Small intestine (tissue), 7 donors: ENCODE measurements at regions not wholly inside any gene's neighbourhood (a gene's known extent, or its start where the extent isn't known, plus 50 kb on each side); places are given as distances from the start of the nearest gene placed in this dataset.
A peak's percentile ranks its signal among the peaks of the same experiment; 100 is the strongest.

Experiments used
- DNase-seq, 2 donors: peaks; one replicate each; pipeline versions ENCODE4 v3.0.0 to v3.0.0-alpha.2; 2013
- FAIRE-seq: peaks from 2 replicates; lab custom pipeline; 2012; peaks lifted over from hg19 to GRCh38; lab: Jason Lieb, UNC
- H3K27ac ChIP-seq, 3 donors: one replicate each; pipeline ENCODE4 v1.5.1; 2013; ENCODE audit warnings: low read length in 2 of 3, mild to moderate bottlenecking in 2 of 3, control low read depth in 1 of 3, inconsistent platforms in 1 of 3, low read depth in 1 of 3, moderate library complexity in 1 of 3
- H3K27me3 ChIP-seq, 3 donors: one replicate each; pipeline ENCODE4 v1.6.1; 2013; ENCODE audit warnings: low read length in 3 of 3, inconsistent platforms in 1 of 3; ENCODE audit not compliant: control insufficient read depth in 3 of 3, insufficient read depth in 3 of 3
- H3K36me3 ChIP-seq, 3 donors: one replicate each; pipeline ENCODE4 v1.6.1; 2013; ENCODE audit warnings: low read length in 3 of 3, inconsistent platforms in 1 of 3, low read depth in 1 of 3, mild to moderate bottlenecking in 1 of 3, moderate library complexity in 1 of 3; ENCODE audit not compliant: control insufficient read depth in 3 of 3, insufficient read depth in 2 of 3
- H3K4me1 ChIP-seq, 3 donors: one replicate each; pipeline ENCODE4 v1.6.1; 2013; ENCODE audit warnings: low read length in 2 of 3, inconsistent platforms in 1 of 3, low read depth in 1 of 3, mild to moderate bottlenecking in 1 of 3, moderate library complexity in 1 of 3; ENCODE audit not compliant: control insufficient read depth in 3 of 3, insufficient read depth in 2 of 3
- H3K4me3 ChIP-seq, 3 donors: one replicate each; pipeline ENCODE4 v1.5.1; 2013; ENCODE audit warnings: low read length in 3 of 3, control low read depth in 1 of 3, inconsistent platforms in 1 of 3, low read depth in 1 of 3, mild to moderate bottlenecking in 1 of 3, moderate library complexity in 1 of 3
- H3K9me3 ChIP-seq, 2 donors: one replicate each; pipeline ENCODE4 v1.6.1; 2013; ENCODE audit warnings: low read depth in 1 of 2, low read length in 1 of 2; ENCODE audit not compliant: control insufficient read depth in 2 of 2, insufficient read depth in 1 of 2
- WGBS, 3 donors: extraction: QIAGEN DNeasy Blood & Tissue Kit; methylation state at CpG; one replicate each; pipeline ENCODE4 v1.1.7; 2013; 5-methylcytosine and 5-hydroxymethylcytosine counted together
- donor health status: healthy with polysubstance abuse.
- donor health status: control.
- donor health status: control.
- donor health status: Bipolar disorder and iron deficiency.
- donor health status: healthy.

GRCh38 chr3:74564560-74564959 is 49.9 kb downstream of the CNTN3 start:
- no peak overlapping the region for H3K27ac ChIP-seq
- FAIRE-seq (no peak), DNase-seq (no peak)
- no peak overlapping the region for H3K4me3 ChIP-seq
- no peaks in the 10 kb centered on the region for H3K4me1 ChIP-seq
- WGBS, 3 donors = 88 to 93% (median 91%) methylated on average over 3 of the region's 3 CpGs
- no peaks in the 10 kb centered on the region for H3K27me3 ChIP-seq
- peaks cover 0 to 3% of the 10 kb centered on the region in 2 donors for H3K9me3 ChIP-seq
- no peaks in the 10 kb centered on the region for H3K36me3 ChIP-seq

GRCh38 chr3:74562558-74563269 is 51.7 kb downstream of the CNTN3 start:
- WGBS, 3 donors = 84 to 93% (median 86%) methylated on average over 8 of the region's 8 CpGs
- H3K4me1 ChIP-seq = no peaks in the 10 kb centered on the region
- H3K36me3 ChIP-seq = no peaks in the 10 kb centered on the region
- no peaks in the 10 kb centered on the region for H3K27me3 ChIP-seq
- FAIRE-seq (no peak), DNase-seq (no peak)
- no peak overlapping the region for H3K4me3 ChIP-seq
- no peak overlapping the region for H3K27ac ChIP-seq
- H3K9me3 ChIP-seq = peaks cover 0 to 3% of the 10 kb centered on the region in 2 donors

- H3K9me3 ChIP-seq = peaks cover 0 to 3% of the 10 kb centered on the region in 2 donors
- H3K4me3 ChIP-seq = no peak overlapping the region
- FAIRE-seq = no peak
- DNase-seq = no peak
- no peaks in the 10 kb centered on the region for H3K27me3 ChIP-seq
- WGBS, 3 donors = 77 to 79% (median 79%) methylated on average over 2 of the region's 2 CpGs
- no peaks in the 10 kb centered on the region for H3K4me1 ChIP-seq
- no peak overlapping the region for H3K27ac ChIP-seq
- H3K36me3 ChIP-seq = no peaks in the 10 kb centered on the region
Observed at GRCh38 chr3:74561881-74562280, 52.6 kb downstream of the CNTN3 start.

- Histone ChIP-seq H3K4me1 (no peaks in the 10 kb centered on the region), H3K36me3 (no peaks in the 10 kb centered on the region), H3K9me3 (no peaks in the 10 kb centered on the region), H3K4me3 (no peak overlapping the region), H3K27ac (no peak overlapping the region), H3K27me3 (no peaks in the 10 kb centered on the region)
- no peak for FAIRE-seq
- DNase-seq = no peak
- WGBS, 3 donors = 65 to 85% (median 78%) methylated on average over 5 of the region's 5 CpGs
Observed at GRCh38 chr3:74559261-74559660, 55.2 kb downstream of the CNTN3 start.

GRCh38 chr3:74550686-74551085 is 63.8 kb downstream of the CNTN3 start:
- FAIRE-seq (no peak), DNase-seq (no peak)
- Histone ChIP-seq H3K27ac (no peak overlapping the region), H3K4me1 (no peaks in the 10 kb centered on the region), H3K9me3 (peaks cover 0 to 4% of the 10 kb centered on the region in 2 donors), H3K36me3 (no peaks in the 10 kb centered on the region), H3K27me3 (no peaks in the 10 kb centered on the region), H3K4me3 (no peak overlapping the region)
- 89 to 93% (median 92%) methylated on average over 3 of the region's 3 CpGs for WGBS, 3 donors

DNA sequence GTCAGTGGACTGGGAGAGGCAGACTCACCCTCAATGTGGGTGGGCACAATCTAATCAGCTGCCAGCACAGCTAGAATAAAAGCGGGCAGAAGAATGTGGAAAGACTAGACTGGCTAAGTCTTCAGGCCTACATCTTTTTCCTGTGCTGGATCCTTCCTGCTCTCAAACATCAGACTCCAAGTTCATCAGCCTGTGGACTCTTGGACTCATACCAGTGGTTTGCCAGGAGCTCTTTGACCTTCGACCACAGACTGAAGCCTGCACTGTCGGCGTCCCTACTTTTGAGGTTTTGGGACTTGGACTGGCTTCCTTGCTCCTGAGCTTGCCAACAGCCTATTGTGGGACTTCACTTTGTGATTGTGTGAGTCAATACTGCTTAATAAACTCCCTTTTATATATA is 68.0 kb downstream of the CNTN3 start:
- peaks cover 0 to 2% of the 10 kb centered on the region in 2 donors for H3K9me3 ChIP-seq
- FAIRE-seq = no peak
- H3K27me3 ChIP-seq = no peaks in the 10 kb centered on the region
- H3K36me3 ChIP-seq = no peaks in the 10 kb centered on the region
- no peaks in the 10 kb centered on the region for H3K4me1 ChIP-seq
- no peak overlapping the region for H3K4me3 ChIP-seq
- peak in 1 of 2 donors; percentile 36 for DNase-seq
- no peak overlapping the region for H3K27ac ChIP-seq
- WGBS, 3 donors = 25 to 49% (median 29%) methylated on average over 4 of the region's 4 CpGs

- H3K9me3 ChIP-seq = no peaks in the 10 kb centered on the region
- DNase-seq (no peak), FAIRE-seq (no peak)
- H3K36me3 ChIP-seq = no peaks in the 10 kb centered on the region
- H3K27me3 ChIP-seq = no peaks in the 10 kb centered on the region
- H3K4me1 ChIP-seq = no peaks in the 10 kb centered on the region
- 89 to 94% (median 92%) methylated on average over 2 of the region's 2 CpGs for WGBS, 3 donors
- no peak overlapping the region for H3K27ac ChIP-seq
- H3K4me3 ChIP-seq = no peak overlapping the region
Observed at GRCh38 chr3:74542441-74542840, 72.0 kb downstream of the CNTN3 start.

DNA sequence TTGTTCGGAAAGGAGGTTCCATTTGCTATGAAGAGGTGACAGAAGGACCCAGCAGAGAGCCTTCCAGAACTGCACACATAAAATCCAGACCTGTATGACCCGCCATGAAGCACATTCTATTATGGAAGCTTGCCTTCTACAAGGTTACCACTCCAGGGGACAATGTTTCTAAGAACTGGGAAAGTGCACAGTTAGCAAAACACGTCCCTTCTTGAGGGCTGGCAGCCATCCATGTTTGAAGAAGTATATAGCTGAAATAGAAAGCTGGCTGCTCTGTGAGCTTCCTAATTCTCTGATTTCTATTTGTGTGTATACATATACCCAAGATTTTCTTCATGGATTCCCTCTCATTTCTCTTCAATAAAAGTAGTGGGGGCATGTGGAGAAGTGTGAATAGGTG is 74.6 kb downstream of the CNTN3 start:
- no peaks in the 10 kb centered on the region for H3K4me1 ChIP-seq
- H3K27me3 ChIP-seq = no peaks in the 10 kb centered on the region
- WGBS, 3 donors = 63 to 67% (median 64%) methylated on average over 3 of the region's 3 CpGs
- H3K9me3 ChIP-seq = no peaks in the 10 kb centered on the region
- H3K27ac ChIP-seq = no peak overlapping the region
- H3K36me3 ChIP-seq = no peaks in the 10 kb centered on the region
- DNase-seq (no peak), FAIRE-seq (no peak)
- no peak overlapping the region for H3K4me3 ChIP-seq

DNA sequence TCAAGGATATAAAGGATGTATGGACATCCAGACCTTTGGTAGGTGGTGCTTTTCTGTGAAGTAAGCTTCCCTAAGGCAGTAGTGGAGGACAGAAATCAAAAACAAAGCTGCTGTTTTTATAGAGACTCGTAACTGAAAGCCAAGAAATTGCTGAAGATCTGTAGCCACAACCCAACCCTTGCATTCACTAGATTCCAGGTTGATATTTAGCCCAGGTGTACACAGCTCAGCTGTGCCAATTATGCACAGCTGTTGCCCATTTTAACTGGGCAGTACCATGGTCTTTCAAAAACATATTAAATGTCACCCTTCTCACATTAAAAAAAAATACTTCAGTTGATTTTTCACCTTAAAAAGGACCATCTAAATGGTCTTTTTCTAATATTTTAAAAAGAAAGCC is 75.8 kb downstream of the CNTN3 start:
- H3K36me3 ChIP-seq = no peaks in the 10 kb centered on the region
- DNase-seq = no peak
- H3K27me3 ChIP-seq = no peaks in the 10 kb centered on the region
- H3K4me1 ChIP-seq = no peaks in the 10 kb centered on the region
- no peaks in the 10 kb centered on the region for H3K9me3 ChIP-seq
- 43 to 52% (median 48%) methylated on average over 1 of the region's 1 CpG for WGBS, 3 donors
- no peak for FAIRE-seq
- no peak overlapping the region for H3K27ac ChIP-seq
- H3K4me3 ChIP-seq = no peak overlapping the region
